Hepatocyte (in vitro differentiated cells): ENCODE measurements at regions not wholly inside any gene's neighbourhood (a gene's known extent, or its start where the extent isn't known, plus 50 kb on each side); places are given as distances from the start of the nearest gene placed in this dataset.

ENCODE experiments used
- EZH2 ChIP-seq: fragments of 200-600 bp; sonication (generic); IDR thresholded peaks from 2 replicates; pipeline ENCODE4 v1.6.1; 2016; ENCODE audit warnings: antibody characterized with exemption, mild to moderate bottlenecking, borderline replicate concordance
- TF ChIP-seq, protein P1 (sequence below): fragments of 200-600 bp; sonication (generic); IDR thresholded peaks from 2 replicates; pipeline ENCODE4 v1.5.1; 2016; ENCODE audit warnings: antibody characterized with exemption, mild to moderate bottlenecking; ENCODE audit not compliant: poor library complexity

DNA sequence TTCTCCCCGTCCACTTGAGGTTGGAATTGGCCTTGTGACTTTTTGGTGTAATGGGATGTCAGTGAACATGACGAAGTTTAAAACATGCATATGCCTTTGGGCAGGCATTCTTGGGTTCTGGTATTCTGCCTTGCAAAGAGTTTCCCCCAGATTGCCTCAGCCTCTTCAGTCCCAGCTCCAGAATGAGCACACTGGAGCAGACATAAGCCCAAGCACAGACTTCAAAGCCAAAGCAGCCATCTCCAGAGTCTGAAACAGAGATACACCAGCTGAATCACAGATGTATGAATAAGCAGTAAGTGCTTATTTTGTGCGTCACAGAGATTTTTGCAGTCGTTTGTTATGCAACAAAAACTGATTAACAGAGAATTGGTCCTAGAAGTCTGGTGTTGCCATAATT, 546.0 kb downstream of the FRK start:
- TF ChIP-seq, protein P1, sequence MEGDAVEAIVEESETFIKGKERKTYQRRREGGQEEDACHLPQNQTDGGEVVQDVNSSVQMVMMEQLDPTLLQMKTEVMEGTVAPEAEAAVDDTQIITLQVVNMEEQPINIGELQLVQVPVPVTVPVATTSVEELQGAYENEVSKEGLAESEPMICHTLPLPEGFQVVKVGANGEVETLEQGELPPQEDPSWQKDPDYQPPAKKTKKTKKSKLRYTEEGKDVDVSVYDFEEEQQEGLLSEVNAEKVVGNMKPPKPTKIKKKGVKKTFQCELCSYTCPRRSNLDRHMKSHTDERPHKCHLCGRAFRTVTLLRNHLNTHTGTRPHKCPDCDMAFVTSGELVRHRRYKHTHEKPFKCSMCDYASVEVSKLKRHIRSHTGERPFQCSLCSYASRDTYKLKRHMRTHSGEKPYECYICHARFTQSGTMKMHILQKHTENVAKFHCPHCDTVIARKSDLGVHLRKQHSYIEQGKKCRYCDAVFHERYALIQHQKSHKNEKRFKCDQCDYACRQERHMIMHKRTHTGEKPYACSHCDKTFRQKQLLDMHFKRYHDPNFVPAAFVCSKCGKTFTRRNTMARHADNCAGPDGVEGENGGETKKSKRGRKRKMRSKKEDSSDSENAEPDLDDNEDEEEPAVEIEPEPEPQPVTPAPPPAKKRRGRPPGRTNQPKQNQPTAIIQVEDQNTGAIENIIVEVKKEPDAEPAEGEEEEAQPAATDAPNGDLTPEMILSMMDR = no peak
- TF ChIP-seq EZH2 = no peak
